ENCODE measurements at regions not wholly inside any gene's neighbourhood (a gene's known extent, or its start where the extent isn't known, plus 50 kb on each side); places are given as distances from the start of the nearest gene placed in this dataset.

- no TSS peak for BruUV-seq (replicated peaks)
- H3K9ac ChIP-seq (ENCODE audit: insufficient read depth, low read depth, low read length), result no peak overlapping the region
- ATAC-seq (no peak), DNase-seq (ENCODE audit: low spot score) (no peak), FAIRE-seq (no peak)
- no peak overlapping the region for H3K27ac ChIP-seq (ENCODE audit: extremely low read length, insufficient read depth, low read length)
- in situ Hi-C loops (cut with HindIII; ENCODE audit: extremely low pct_ligation_motif_present, low pct_unique_long_range_greater_than_20kb), result no loop called here
- no peak overlapping the region for H3K4me2 ChIP-seq (ENCODE audit: low read depth, low read length)
- TF ChIP-seq AKAP8 (CRISPR knock-in tag; IDR thresholded peaks at IDR 0.05) (no peak), NFYC (CRISPR knock-in tag; IDR thresholded peaks at IDR 0.05) (no peak), ZIK1 (CRISPR knock-in tag; IDR thresholded peaks at IDR 0.05; ENCODE audit: borderline replicate concordance, low read depth) (no peak), KAT2B (IDR thresholded peaks at IDR 0.05; ENCODE audit: borderline replicate concordance, low read depth, low read length) (no peak), BRCA1 (CRISPR knock-in tag; IDR thresholded peaks at IDR 0.05) (no peak), RARG (CRISPR knock-in tag; IDR thresholded peaks at IDR 0.05; ENCODE audit: low read depth) (no peak), ZNF513 (CRISPR knock-in tag; conservative IDR thresholded peaks at IDR 0.05) (no peak), POLR2AphosphoS5 (IDR thresholded peaks at IDR 0.05; ENCODE audit: low read depth, low read length) (no peak), CAMTA2 (CRISPR knock-in tag; IDR thresholded peaks at IDR 0.05; ENCODE audit: borderline replicate concordance) (no peak), ATF6 (CRISPR knock-in tag; conservative IDR thresholded peaks at IDR 0.05) (no peak), ATF5 (CRISPR knock-in tag; IDR thresholded peaks at IDR 0.05; ENCODE audit: low read depth) (no peak), CBX5 (CRISPR knock-in tag; IDR thresholded peaks at IDR 0.05; ENCODE audit: borderline replicate concordance) (no peak), ZNF317 (CRISPR knock-in tag; IDR thresholded peaks at IDR 0.05) (no peak), ZNF362 (CRISPR knock-in tag; IDR thresholded peaks at IDR 0.05; ENCODE audit: borderline replicate concordance) (no peak)
- H3K79me2 ChIP-seq (ENCODE audit: insufficient read depth, low read length), result no peaks in the 10 kb centered on the region
- H3K36me3 ChIP-seq (replicated peaks in 1 of 2; ENCODE audit: control insufficient read depth in 1 of 2, insufficient read depth in 2 of 2, low read length in 2 of 2), result no peaks in the 10 kb centered on the region
- H2AFZ ChIP-seq (ENCODE audit: low read length), result no peak overlapping the region
- H3K4me1 ChIP-seq (ENCODE audit: insufficient read depth, low read length), result no peaks in the 10 kb centered on the region
- H3K4me3 ChIP-seq (replicated peaks in 1 of 3; ENCODE audit: insufficient read depth in 1 of 3, low read depth in 2 of 3, low read length in 3 of 3), result no peak overlapping the region
- WGBS (ENCODE audit: low lambda C conversion rate), result 16% methylated on average over 5 of the region's 5 CpGs
- peaks cover 50% of the 10 kb centered on the region for H3K9me3 ChIP-seq (ENCODE audit: low read length)
- no peaks in the 10 kb centered on the region for H4K20me1 ChIP-seq (ENCODE audit: insufficient read depth, low read length)
- intact Hi-C loops (cut with micrococcal nuclease; ENCODE audit: unreplicated experiment), result no loop called here
- CTCF ChIA-PET (ENCODE audit: low intra/inter-chr PET ratio, low total read pairs), result no interaction called here
- no peaks in the 10 kb centered on the region for H3K27me3 ChIP-seq (ENCODE audit: control insufficient read depth in 1 of 2, insufficient read depth in 2 of 2, low read length in 2 of 2)
- POLR2A ChIA-PET, result no interaction called here
Observed at GRCh38 chr5:164394686-164395194, 889.3 kb downstream of the MAT2B start.
